Ovary (tissue), 7 donors: ENCODE measurements at regions not wholly inside any gene's neighbourhood (a gene's known extent, or its start where the extent isn't known, plus 50 kb on each side); places are given as distances from the start of the nearest gene placed in this dataset.

Source experiments
- DNase-seq, 5 donors: peaks; one replicate each; pipeline ENCODE4 v3.0.0-alpha.2; 2019 to 2020
- H3K27ac ChIP-seq, 2 donors: fragments of 200-600 bp; one replicate each; pipeline versions ENCODE4 v1.5.1 to v1.8.0; 2019 to 2022
- H3K27me3 ChIP-seq: fragments of 200-600 bp; one replicate; pipeline ENCODE4 v1.8.0; 2022
- H3K36me3 ChIP-seq: fragments of 200-600 bp; sonication (generic); one replicate; pipeline ENCODE4 v1.5.1; 2019
- H3K4me1 ChIP-seq: one replicate; pipeline ENCODE4 v1.8.1; 2013; ENCODE audit warnings: mild to moderate bottlenecking, moderate library complexity; ENCODE audit not compliant: insufficient read depth
- H3K4me3 ChIP-seq: fragments of 200-600 bp; sonication (generic); one replicate; pipeline ENCODE4 v1.5.1; 2017
- H3K9me3 ChIP-seq, 2 donors: fragments of 200-600 bp in 1 of 2; sonication (generic) in 1 of 2; one replicate each; pipeline versions ENCODE4 v1.5.1 to v1.8.1; 2013 to 2019; ENCODE audit warnings: mild to moderate bottlenecking in 1 of 2, moderate library complexity in 1 of 2
- CTCF ChIP-seq, 3 donors: fragments of 450-650 bp in 2 of 3; fragments of 200-600 bp in 1 of 3; IDR thresholded peaks; one replicate each; pipeline versions ENCODE4 v1.5.1 to v1.8.0; 2016 to 2022; ENCODE audit warnings: antibody characterized with exemption in 3 of 3, mild to moderate bottlenecking in 1 of 3
- EP300 ChIP-seq: sonication (generic); formaldehyde crosslinking; IDR thresholded peaks from one replicate; pipeline ENCODE4 v1.6.1; 2017; ENCODE audit warnings: antibody characterized with exemption
- POLR2A ChIP-seq: fragments of 450-650 bp; IDR thresholded peaks from one replicate; pipeline ENCODE4 v1.6.1; 2017; ENCODE audit warnings: antibody characterized with exemption, mild to moderate bottlenecking, moderate library complexity
- WGBS, 3 donors: extraction: QIAGEN DNeasy Blood & Tissue Kit in 1 of 3; methylation state at CpG; one replicate each; pipeline versions ENCODE4 v1.1.5 to v1.1.7; 2013 to 2017; 5-methylcytosine and 5-hydroxymethylcytosine counted together
- intact Hi-C, 4 donors: fragments of 100-400 bp; cut with DNase I; formaldehyde crosslinking; loops; one replicate each; pipeline versions ENCODE4 v1.11.0 to v1.15.1; 2022 to 2023
- donor health status: DM: no; HTN: no; CAD: no; lungs with moderate emphysema.
- donor health status: DM: no; HTN: no; CAD: no.
- donor health status: Bipolar disorder and iron deficiency.
- donor health status: DM: no; HTN: no; CAD: no.
- donor health status: DM: yes; HTN: yes; CAD: no.

- Histone ChIP-seq H3K4me1 (no peaks in the 10 kb centered on the region), H3K27ac (no peak overlapping the region), H3K9me3 (no peaks in the 10 kb centered on the region), H3K4me3 (no peak overlapping the region), H3K36me3 (no peaks in the 10 kb centered on the region), H3K27me3 (no peaks in the 10 kb centered on the region)
- intact Hi-C loops, result no loop called here
- WGBS, 3 donors, result 64 to 68% (median 65%) methylated on average over 4 of the region's 4 CpGs
- no peak for TF ChIP-seq CTCF (IDR thresholded peaks at IDR 0.05)
- TF ChIP-seq POLR2A, result no peak
- TF ChIP-seq EP300, result no peak
- no peak for DNase-seq
Measured at GRCh38 chr6:144947398-144947976, 662.4 kb downstream of the UTRN start.

DNA sequence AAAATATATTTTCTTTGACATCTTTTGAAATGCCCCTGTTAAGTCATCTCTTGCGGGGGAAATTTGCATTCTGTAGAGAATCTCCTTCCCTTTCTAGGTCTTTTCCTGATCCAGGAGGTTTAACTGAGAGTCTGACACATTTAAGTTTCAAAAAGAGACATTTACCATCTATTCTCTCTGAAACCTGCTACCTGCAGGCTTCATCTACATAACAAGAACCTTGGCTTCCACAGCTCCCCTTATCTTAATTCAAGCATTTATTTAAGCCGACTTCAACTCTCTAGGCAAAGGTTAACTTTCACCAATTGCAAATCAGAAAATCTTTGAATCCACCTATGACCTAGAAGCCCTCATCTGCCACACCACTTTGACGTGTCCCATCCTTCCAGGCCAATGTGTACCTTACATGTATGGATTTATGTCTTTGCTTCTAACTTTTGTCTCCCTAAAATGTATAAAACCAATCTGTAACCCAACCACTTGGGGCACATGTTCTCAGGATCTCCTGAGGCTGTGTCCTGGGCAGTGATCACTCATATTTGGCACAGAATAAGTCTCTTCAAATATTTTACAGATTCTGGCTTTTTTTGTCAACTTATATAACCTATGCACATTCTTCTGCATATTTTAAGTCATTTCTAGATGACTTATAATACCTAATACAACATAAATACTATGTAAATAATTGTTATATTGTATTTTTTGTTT lies 666.7 kb downstream of the UTRN start:
- no peak overlapping the region for H3K4me3 ChIP-seq
- no peaks in the 10 kb centered on the region for H3K27me3 ChIP-seq
- 45 to 56% (median 54%) methylated on average over 3 of the region's 3 CpGs for WGBS, 3 donors
- no peak overlapping the region for H3K27ac ChIP-seq
- TF ChIP-seq EP300, result no peak
- TF ChIP-seq POLR2A, result no peak
- TF ChIP-seq CTCF (IDR thresholded peaks at IDR 0.05), result no peak
- no peaks in the 10 kb centered on the region for H3K36me3 ChIP-seq
- no peak for DNase-seq
- no peaks in the 10 kb centered on the region for H3K4me1 ChIP-seq
- intact Hi-C loops, result no loop called here
- H3K9me3 ChIP-seq, result no peaks in the 10 kb centered on the region

- no peak for DNase-seq
- WGBS, 3 donors, result 59 to 87% (median 80%) methylated on average over 3 of the region's 3 CpGs
- no peaks in the 10 kb centered on the region for H3K36me3 ChIP-seq
- TF ChIP-seq EP300 (no peak), POLR2A (no peak), CTCF (IDR thresholded peaks at IDR 0.05) (no peak)
- no peak overlapping the region for H3K27ac ChIP-seq
- H3K27me3 ChIP-seq, result no peaks in the 10 kb centered on the region
- intact Hi-C loops, result no loop called here
- no peaks in the 10 kb centered on the region for H3K9me3 ChIP-seq
- H3K4me3 ChIP-seq, result no peak overlapping the region
- no peaks in the 10 kb centered on the region for H3K4me1 ChIP-seq
Measured at GRCh38 chr6:144952456-144953240, 667.5 kb downstream of the UTRN start.

- 82 to 84% (median 82%) methylated on average over 5 of the region's 5 CpGs for WGBS, 3 donors
- Histone ChIP-seq H3K27ac (no peak overlapping the region), H3K27me3 (no peaks in the 10 kb centered on the region), H3K9me3 (no peaks in the 10 kb centered on the region), H3K36me3 (no peaks in the 10 kb centered on the region), H3K4me1 (no peaks in the 10 kb centered on the region), H3K4me3 (no peak overlapping the region)
- intact Hi-C loops, result no loop called here
- DNase-seq, result no peak
- TF ChIP-seq EP300 (no peak), POLR2A (no peak), CTCF (IDR thresholded peaks at IDR 0.05) (no peak)
Measured at GRCh38 chr6:144953552-144954240, 668.6 kb downstream of the UTRN start.
